ENCODE measurements at regions not wholly inside any gene's neighbourhood (a gene's known extent, or its start where the extent isn't known, plus 50 kb on each side); places are given as distances from the start of the nearest gene placed in this dataset.

DNA sequence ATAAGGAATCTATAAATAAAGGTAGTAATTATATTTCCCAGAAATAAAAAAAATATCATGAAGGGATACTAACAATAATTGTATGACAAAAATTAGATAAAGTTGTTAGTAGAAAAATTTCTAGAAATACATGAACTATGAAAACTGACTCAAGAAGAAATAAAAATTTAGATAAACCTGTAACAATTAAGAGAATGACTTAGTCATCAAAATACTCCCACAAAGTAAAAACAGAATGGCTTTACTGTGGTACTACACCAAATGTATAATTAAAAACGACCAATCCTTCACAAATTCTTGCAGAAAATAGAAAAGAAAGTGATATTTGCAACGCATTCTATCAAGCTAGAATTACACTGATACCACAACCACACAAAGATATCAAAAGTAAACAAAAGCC lies 176.2 kb upstream of the ETV3 start:
- H3K4me1 ChIP-seq (ENCODE audit: control insufficient read depth, extremely low read depth, insufficient read depth, low read length), result no peaks in the 10 kb centered on the region
- no peak overlapping the region for H3K4me2 ChIP-seq (ENCODE audit: insufficient read depth, low read length)
- no peaks in the 10 kb centered on the region for H3K9me3 ChIP-seq (replicated peaks; ENCODE audit: control insufficient read depth, insufficient read depth, low read length)
- no peak overlapping the region for H3K27ac ChIP-seq (ENCODE audit: insufficient read depth, low read depth, low read length)
- dilution Hi-C loops (cut with MboI; ENCODE audit: extremely low pct_ligation_motif_present, low sequenced_read_pairs) (no loop called here), intact Hi-C loops (cut with micrococcal nuclease) (loop anchor here (5.0 kb wide), 1 partner anchor 183 kb away; no protein-coding TSS in a partner anchor)
- H3K9ac ChIP-seq (replicated peaks; ENCODE audit: extremely low read depth, insufficient read depth, low read length), result no peak overlapping the region
- no peaks in the 10 kb centered on the region for H3K9me1 ChIP-seq (replicated peaks; ENCODE audit: control insufficient read depth, extremely low read depth, insufficient read depth, low read length)
- POLR2A ChIA-PET, result no interaction called here
- CTCF ChIA-PET, result no interaction called here
- DNase-seq (ENCODE audit: low read depth, low spot score), result no peak
- H3K27me3 ChIP-seq (ENCODE audit: control insufficient read depth in 2 of 2, insufficient read depth in 2 of 2, low read length in 2 of 2), result peaks cover 0 to 2% of the 10 kb centered on the region in 2 experiments
- H3K79me2 ChIP-seq (ENCODE audit: control insufficient read depth, insufficient read depth, low read length), result no peaks in the 10 kb centered on the region
- FAIRE-seq, result no peak
- BruUV-seq (replicated peaks), result no TSS peak
- no peaks in the 10 kb centered on the region for H4K20me1 ChIP-seq (replicated peaks; ENCODE audit: control insufficient read depth, extremely low read depth, insufficient read depth, low read length)
- no peak overlapping the region for H2AFZ ChIP-seq (ENCODE audit: low read depth, low read length)
- no peak overlapping the region for H3K4me3 ChIP-seq (replicated peaks in 1 of 3; ENCODE audit: insufficient read depth in 1 of 3, low read depth in 1 of 3, low read length in 3 of 3)
- no peaks in the 10 kb centered on the region for H3K36me3 ChIP-seq (ENCODE audit: control insufficient read depth in 2 of 2, extremely low read depth in 1 of 2, insufficient read depth in 2 of 2, low read length in 2 of 2)
- TF ChIP-seq JUN (IDR thresholded peaks at IDR 0.05; ENCODE audit: borderline replicate concordance, insufficient read depth, insufficient read length, low read depth) (no peak), EZH2 (IDR thresholded peaks at IDR 0.05; ENCODE audit: borderline replicate concordance, low read depth, low read length, severe bottlenecking) (no peak), POLR2AphosphoS5 (IDR thresholded peaks at IDR 0.05; ENCODE audit: insufficient read depth, low read depth, low read length) (no peak), FOS (IDR thresholded peaks at IDR 0.05; ENCODE audit: borderline replicate concordance, insufficient read depth, low read length) (no peak), GATA2 (IDR thresholded peaks at IDR 0.05; ENCODE audit: insufficient read depth, insufficient read length, low read depth, low read length) (no peak), MYC (IDR thresholded peaks at IDR 0.05; ENCODE audit: low read depth, low read length) (no peak), POLR2A (IDR thresholded peaks at IDR 0.05; ENCODE audit: low read depth, low read length) (no peak)
- TF ChIP-seq, protein P1, sequence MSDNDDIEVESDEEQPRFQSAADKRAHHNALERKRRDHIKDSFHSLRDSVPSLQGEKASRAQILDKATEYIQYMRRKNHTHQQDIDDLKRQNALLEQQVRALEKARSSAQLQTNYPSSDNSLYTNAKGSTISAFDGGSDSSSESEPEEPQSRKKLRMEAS (IDR thresholded peaks at IDR 0.05; ENCODE audit: insufficient read depth, insufficient read length), result no peak
- TF ChIP-seq, protein P2, sequence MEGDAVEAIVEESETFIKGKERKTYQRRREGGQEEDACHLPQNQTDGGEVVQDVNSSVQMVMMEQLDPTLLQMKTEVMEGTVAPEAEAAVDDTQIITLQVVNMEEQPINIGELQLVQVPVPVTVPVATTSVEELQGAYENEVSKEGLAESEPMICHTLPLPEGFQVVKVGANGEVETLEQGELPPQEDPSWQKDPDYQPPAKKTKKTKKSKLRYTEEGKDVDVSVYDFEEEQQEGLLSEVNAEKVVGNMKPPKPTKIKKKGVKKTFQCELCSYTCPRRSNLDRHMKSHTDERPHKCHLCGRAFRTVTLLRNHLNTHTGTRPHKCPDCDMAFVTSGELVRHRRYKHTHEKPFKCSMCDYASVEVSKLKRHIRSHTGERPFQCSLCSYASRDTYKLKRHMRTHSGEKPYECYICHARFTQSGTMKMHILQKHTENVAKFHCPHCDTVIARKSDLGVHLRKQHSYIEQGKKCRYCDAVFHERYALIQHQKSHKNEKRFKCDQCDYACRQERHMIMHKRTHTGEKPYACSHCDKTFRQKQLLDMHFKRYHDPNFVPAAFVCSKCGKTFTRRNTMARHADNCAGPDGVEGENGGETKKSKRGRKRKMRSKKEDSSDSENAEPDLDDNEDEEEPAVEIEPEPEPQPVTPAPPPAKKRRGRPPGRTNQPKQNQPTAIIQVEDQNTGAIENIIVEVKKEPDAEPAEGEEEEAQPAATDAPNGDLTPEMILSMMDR (IDR thresholded peaks at IDR 0.05; ENCODE audit: extremely low read depth in 1 of 2, insufficient read depth in 1 of 2, low read depth in 1 of 2, low read length in 2 of 2), result no peak

Data from endothelial cell of umbilical vein (primary cell).